ENCODE measurements at regions not wholly inside any gene's neighbourhood (a gene's known extent, or its start where the extent isn't known, plus 50 kb on each side); places are given as distances from the start of the nearest gene placed in this dataset.

- Histone ChIP-seq H3K36me3 (ENCODE audit: control insufficient read depth in 2 of 2, insufficient read depth in 1 of 2, low read length in 2 of 2) (no peaks in the 10 kb centered on the region), H3K9me3 (ENCODE audit: control insufficient read depth, insufficient read depth, low read depth, low read length) (no peaks in the 10 kb centered on the region), H3K4me1 (ENCODE audit: control insufficient read depth, insufficient read depth, low read length) (no peaks in the 10 kb centered on the region), H3K4me3 (ENCODE audit: low read depth, low read length) (no peak overlapping the region), H3K27ac (ENCODE audit: extremely low read depth, low read depth, low read length) (no peak overlapping the region)
- ChIA-PET POLR2A (no interaction called here), CTCF (interaction anchor here (0.6 kb wide), 1 partner anchor 609 kb away, joined by 4 read pairs; no protein-coding TSS in a partner anchor)
- TF ChIP-seq KLF10 (tag by site-specific recombination; IDR thresholded peaks at IDR 0.05) = no peak
- TF ChIP-seq HIC1 (tag by site-specific recombination; IDR thresholded peaks at IDR 0.05) = no peak
- TF ChIP-seq REST (tag by site-specific recombination; IDR thresholded peaks at IDR 0.05) = no peak
- no peak for TF ChIP-seq ZNF140 (tag by site-specific recombination; IDR thresholded peaks at IDR 0.05)
- no peak for TF ChIP-seq ZNF184 (tag by site-specific recombination; IDR thresholded peaks at IDR 0.05)
- TF ChIP-seq HOXA7 (CRISPR knock-in tag; IDR thresholded peaks at IDR 0.05; ENCODE audit: borderline replicate concordance) = no peak
- TF ChIP-seq ZFP69B (tag by site-specific recombination; IDR thresholded peaks at IDR 0.05) = no peak
- no peak for TF ChIP-seq ZNF2 (tag by site-specific recombination; IDR thresholded peaks at IDR 0.05)
- no peak for TF ChIP-seq MZF1 (tag by site-specific recombination; IDR thresholded peaks at IDR 0.05; ENCODE audit: borderline replicate concordance)
These were observed 261.4 kb upstream of the CDH4 start for GRCh38 chr20:60990643-60991042.

DNA sequence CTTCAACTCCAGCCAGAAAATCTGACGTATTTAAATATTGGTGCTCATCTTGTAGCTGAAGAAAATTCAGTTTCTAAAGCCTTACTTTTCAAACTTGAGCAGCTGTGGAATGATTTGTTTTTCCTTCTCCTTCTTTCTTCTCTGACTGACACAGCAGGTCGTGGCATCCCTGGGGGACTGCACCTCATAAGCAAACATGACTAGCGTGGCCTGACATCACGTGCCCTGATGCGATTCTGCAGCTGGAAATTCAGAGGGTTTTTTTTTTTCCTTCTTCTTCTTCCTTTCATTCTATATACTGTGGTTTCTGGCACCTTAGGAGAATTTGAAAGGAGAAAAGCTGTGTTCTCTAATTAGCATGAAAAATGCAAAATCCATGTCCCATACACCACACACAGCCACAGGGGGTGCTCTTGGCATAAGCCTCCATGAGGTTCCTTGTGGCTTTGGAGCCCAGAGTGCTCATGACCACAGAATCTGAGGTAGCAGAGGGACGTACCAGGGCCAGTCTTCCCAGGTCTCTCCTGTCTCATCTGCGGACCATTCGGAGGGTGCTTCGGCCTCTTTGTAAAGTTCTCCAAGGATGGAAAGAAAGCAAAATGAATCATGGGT lies 258.5 kb upstream of the CDH4 start:
- ChIA-PET POLR2A (no interaction called here), CTCF (interaction anchor here (0.6 to 1.4 kb wide), 2 partner anchors 62 to 234 kb away, joined by 3 to 4 read pairs; no protein-coding TSS in a partner anchor)
- TF ChIP-seq SP3 (tag by site-specific recombination; IDR thresholded peaks at IDR 0.05) = no peak
- no peak for TF ChIP-seq ZNF146 (tag by site-specific recombination; IDR thresholded peaks at IDR 0.05)
- peak; percentile 49; the same call in 1 of the 2 replicates for TF ChIP-seq ZIC2 (tag by site-specific recombination; IDR thresholded peaks at IDR 0.05)
- Histone ChIP-seq H3K27ac (ENCODE audit: extremely low read depth, low read depth, low read length) (no peak overlapping the region), H3K4me1 (ENCODE audit: control insufficient read depth, insufficient read depth, low read length) (no peaks in the 10 kb centered on the region), H3K9me3 (ENCODE audit: control insufficient read depth, insufficient read depth, low read depth, low read length) (no peaks in the 10 kb centered on the region), H3K36me3 (ENCODE audit: control insufficient read depth in 2 of 2, insufficient read depth in 1 of 2, low read length in 2 of 2) (no peaks in the 10 kb centered on the region), H3K4me3 (ENCODE audit: low read depth, low read length) (no peak overlapping the region)

GRCh38 chr20:60999250-60999649 lies 252.8 kb upstream of the CDH4 start:
- H3K4me3 ChIP-seq (ENCODE audit: low read depth, low read length) = no peak overlapping the region
- POLR2A ChIA-PET = no interaction called here
- no peaks in the 10 kb centered on the region for H3K36me3 ChIP-seq (ENCODE audit: control insufficient read depth in 2 of 2, insufficient read depth in 1 of 2, low read length in 2 of 2)
- CTCF ChIA-PET = no interaction called here
- H3K27ac ChIP-seq (ENCODE audit: extremely low read depth, low read depth, low read length) = no peak overlapping the region
- H3K4me1 ChIP-seq (ENCODE audit: control insufficient read depth, insufficient read depth, low read length) = no peaks in the 10 kb centered on the region
- no peaks in the 10 kb centered on the region for H3K9me3 ChIP-seq (ENCODE audit: control insufficient read depth, insufficient read depth, low read depth, low read length)
- peak; percentile 52; the same call in 1 of the 2 replicates for TF ChIP-seq ZNF112 (tag by site-specific recombination; IDR thresholded peaks at IDR 0.05)
- TF ChIP-seq, protein P1, sequence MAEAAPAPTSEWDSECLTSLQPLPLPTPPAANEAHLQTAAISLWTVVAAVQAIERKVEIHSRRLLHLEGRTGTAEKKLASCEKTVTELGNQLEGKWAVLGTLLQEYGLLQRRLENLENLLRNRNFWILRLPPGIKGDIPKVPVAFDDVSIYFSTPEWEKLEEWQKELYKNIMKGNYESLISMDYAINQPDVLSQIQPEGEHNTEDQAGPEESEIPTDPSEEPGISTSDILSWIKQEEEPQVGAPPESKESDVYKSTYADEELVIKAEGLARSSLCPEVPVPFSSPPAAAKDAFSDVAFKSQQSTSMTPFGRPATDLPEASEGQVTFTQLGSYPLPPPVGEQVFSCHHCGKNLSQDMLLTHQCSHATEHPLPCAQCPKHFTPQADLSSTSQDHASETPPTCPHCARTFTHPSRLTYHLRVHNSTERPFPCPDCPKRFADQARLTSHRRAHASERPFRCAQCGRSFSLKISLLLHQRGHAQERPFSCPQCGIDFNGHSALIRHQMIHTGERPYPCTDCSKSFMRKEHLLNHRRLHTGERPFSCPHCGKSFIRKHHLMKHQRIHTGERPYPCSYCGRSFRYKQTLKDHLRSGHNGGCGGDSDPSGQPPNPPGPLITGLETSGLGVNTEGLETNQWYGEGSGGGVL (tag by site-specific recombination; IDR thresholded peaks at IDR 0.05) = peak; percentile 40; the same call in 1 of the 2 replicates
- TF ChIP-seq ZNF623 (tag by site-specific recombination; IDR thresholded peaks at IDR 0.05) = 0 out of 2 replicates have a peak, but pooled peaks have one; percentile 9
- peak; percentile 35; the same call in 1 of the 2 replicates for TF ChIP-seq ZNF404 (tag by site-specific recombination; IDR thresholded peaks at IDR 0.05)
- no peak for TF ChIP-seq ZNF394 (tag by site-specific recombination; IDR thresholded peaks at IDR 0.05; ENCODE audit: borderline replicate concordance)
- TF ChIP-seq ZBTB21 (tag by site-specific recombination; IDR thresholded peaks at IDR 0.05) = 0 out of 2 replicates have a peak, but pooled peaks have one; percentile 43
- no peak for TF ChIP-seq ZNF48 (tag by site-specific recombination; IDR thresholded peaks at IDR 0.05)
- no peak for TF ChIP-seq ZNF585B (tag by site-specific recombination; IDR thresholded peaks at IDR 0.05)
- peak; percentile 33; the same call in 1 of the 2 replicates for TF ChIP-seq ZBTB48 (tag by site-specific recombination; IDR thresholded peaks at IDR 0.05)
- peak; percentile 27; the same call in 1 of the 2 replicates for TF ChIP-seq ATF2 (tag by site-specific recombination; IDR thresholded peaks at IDR 0.05; ENCODE audit: low read depth)

Measured in HEK293 (cell line).